GM12878 (cell line): ENCODE measurements at regions not wholly inside any gene's neighbourhood (a gene's known extent, or its start where the extent isn't known, plus 50 kb on each side); places are given as distances from the start of the nearest gene placed in this dataset.
A peak's percentile ranks its signal among the peaks of the same experiment; 100 is the strongest.

Experiments
- ATAC-seq: fragments of 200-7000 bp; cut with Tn5 transposase; 3 replicates; pipeline ENCODE4 v1.9.1; 2020; ENCODE audit warnings: mild to moderate bottlenecking, moderate library complexity
- BruUV-seq: library from RNA; stranded (reverse); fragments of 400-500 nt; replicated peaks from 2 replicates; lab custom pipeline; 2021; lab: Mats Ljungman, UMichigan
- CTCF ChIA-PET: fragments of 300-600 bp; sonication (Branson Sonifier 250); formaldehyde crosslinking; extraction: SDS; loops from one replicate; lab custom pipeline; 2021; ENCODE audit warnings: inconsistent platforms; lab: Yijun Ruan, JAX
- POLR2A ChIA-PET: fragments of 350-600 bp; formaldehyde crosslinking; extraction: SDS; loops from one replicate; lab custom pipeline; 2021; ENCODE audit warnings: inconsistent platforms; lab: Charles Lee
- RAD21 ChIA-PET: fragments of 300-600 bp; sonication (Branson Sonifier 250); formaldehyde crosslinking; loops from one replicate; lab custom pipeline; 2023; ENCODE audit warnings: antibody characterized with exemption; ENCODE audit not compliant: unreplicated experiment; lab: Charles Lee
- SMC1A ChIA-PET: fragments of 300-600 bp; sonication (Branson Sonifier 250); formaldehyde crosslinking; loops from one replicate; lab custom pipeline; 2023; ENCODE audit not compliant: unreplicated experiment, uncharacterized antibody; lab: Charles Lee
- DNase-seq: peaks from one replicate; pipeline ENCODE4 v3.0.0-alpha.2; 2011; ENCODE audit warnings: low read depth, low spot score
- FAIRE-seq: peaks from 3 replicates; lab custom pipeline; 2011; peaks lifted over from hg19 to GRCh38; lab: Jason Lieb, UNC
- H2AFZ ChIP-seq: 2 replicates; pipeline ENCODE4 v1.6.0; 2011; ENCODE audit warnings: low read depth, low read length, control low read depth; ENCODE audit not compliant: control insufficient read depth
- H3K27ac ChIP-seq: 2 replicates; pipeline ENCODE4 v1.5.1; 2011; ENCODE audit warnings: control low read depth; ENCODE audit not compliant: control insufficient read depth, insufficient read depth
- H3K27me3 ChIP-seq, 2 experiments: replicated peaks in 1 of 2; 2 replicates each; pipeline versions ENCODE4 v1.6.0 to v1.6.1; 2011; ENCODE audit warnings: low read length in 1 of 2; ENCODE audit not compliant: control insufficient read depth in 2 of 2, insufficient read depth in 2 of 2
- H3K36me3 ChIP-seq, 2 experiments: 2 replicates each; pipeline ENCODE4 v1.5.1; 2011; ENCODE audit warnings: low read length in 1 of 2; ENCODE audit not compliant: control insufficient read depth in 2 of 2, insufficient read depth in 2 of 2
- H3K4me1 ChIP-seq: 2 replicates; pipeline ENCODE4 v1.6.1; 2011; ENCODE audit warnings: mild to moderate bottlenecking, low read length, moderate library complexity, mixed read lengths; ENCODE audit not compliant: control insufficient read depth, insufficient read depth
- H3K4me2 ChIP-seq: 2 replicates; pipeline ENCODE4 v1.6.0; 2011; ENCODE audit warnings: control low read depth; ENCODE audit not compliant: control insufficient read depth, insufficient read depth
- H3K4me3 ChIP-seq: fragments of 200-600 bp; sonication (generic); 2 replicates; pipeline ENCODE4 v1.5.1; 2016
- H3K79me2 ChIP-seq: 2 replicates; pipeline ENCODE4 v1.6.0; 2011; ENCODE audit warnings: low read length; ENCODE audit not compliant: control insufficient read depth, insufficient read depth
- H3K9ac ChIP-seq: 2 replicates; pipeline ENCODE4 v1.8.0; 2011; ENCODE audit warnings: low read length, control low read depth, mixed read lengths; ENCODE audit not compliant: control insufficient read depth, insufficient read depth
- H3K9me3 ChIP-seq: replicated peaks from 3 replicates; pipeline ENCODE4 v1.5.1; 2011; ENCODE audit warnings: mild to moderate bottlenecking, low read length; ENCODE audit not compliant: control insufficient read depth, insufficient read depth
- H4K20me1 ChIP-seq: 2 replicates; pipeline ENCODE4 v1.6.0; 2011; ENCODE audit not compliant: control insufficient read depth, insufficient read depth
- BRCA1 ChIP-seq: IDR thresholded peaks from 2 replicates; pipeline ENCODE4 v1.6.1; 2011; ENCODE audit warnings: low read depth, low read length, improper control_type of control experiment
- CTCF ChIP-seq, 3 experiments: IDR thresholded peaks in 2 of 3; conservative IDR thresholded peaks in 1 of 3; 2 replicates each; pipeline ENCODE4 v1.5.1; 2011; ENCODE audit warnings: low read depth in 3 of 3, low read length in 3 of 3, mild to moderate bottlenecking in 3 of 3, control low read depth in 2 of 3, moderate library complexity in 2 of 3, inconsistent platforms in 1 of 3, mixed read lengths in 1 of 3; ENCODE audit not compliant: control insufficient read depth in 2 of 3, insufficient read depth in 1 of 3; ENCODE audit errors: extremely low read depth in 1 of 3
- CUX1 ChIP-seq: IDR thresholded peaks from 2 replicates; pipeline ENCODE4 v1.6.1; 2012; ENCODE audit warnings: improper control_type of control experiment, low read depth, low read length; ENCODE audit not compliant: insufficient replicate concordance
- IRF4 ChIP-seq: IDR thresholded peaks from 2 replicates; pipeline ENCODE4 v1.6.1; 2011; ENCODE audit warnings: low read depth, low read length
- RAD21 ChIP-seq: IDR thresholded peaks from 2 replicates; pipeline ENCODE4 v1.6.1; 2011; ENCODE audit warnings: mild to moderate bottlenecking, low read depth, low read length, moderate library complexity; ENCODE audit not compliant: insufficient read depth
- SMAD5 ChIP-seq: IDR thresholded peaks from 2 replicates; pipeline ENCODE4 v1.6.1; 2016; ENCODE audit warnings: antibody characterized with exemption, low read depth
- SMARCA5 ChIP-seq: fragments of 450-650 bp; IDR thresholded peaks from 2 replicates; pipeline ENCODE4 v1.6.1; 2017; ENCODE audit warnings: mild to moderate bottlenecking
- SMC3 ChIP-seq: IDR thresholded peaks from 2 replicates; pipeline ENCODE4 v1.6.1; 2011; ENCODE audit warnings: low read length, improper control_type of control experiment, borderline replicate concordance
- SREBF1 ChIP-seq: IDR thresholded peaks from 2 replicates; pipeline ENCODE4 v1.6.1; 2012; ENCODE audit warnings: mild to moderate bottlenecking, low read length
- STAT1 ChIP-seq: fragments of 450-650 bp; conservative IDR thresholded peaks from 2 replicates; pipeline ENCODE4 v1.6.1; 2014; ENCODE audit warnings: antibody characterized with exemption, mild to moderate bottlenecking
- TCF12 ChIP-seq: IDR thresholded peaks from 2 replicates; pipeline ENCODE4 v1.6.1; 2011; ENCODE audit warnings: low read depth, mild to moderate bottlenecking, low read length
- YY1 ChIP-seq: IDR thresholded peaks from 2 replicates; pipeline ENCODE4 v1.6.1; 2011; ENCODE audit warnings: low read depth, mild to moderate bottlenecking, low read length
- ZSCAN29 ChIP-seq: fragments of 450-650 bp; IDR thresholded peaks from 2 replicates; pipeline ENCODE4 v1.6.1; 2017; ENCODE audit warnings: mild to moderate bottlenecking, moderate library complexity
- WGBS: methylation state at CpG from one replicate; pipeline ENCODE4 v1.1.6; 2016; ENCODE audit warnings: low lambda C conversion rate; ENCODE audit not compliant: insufficient replicate concordance, insufficient coverage; ENCODE audit errors: missing lambda C conversion rate; 5-methylcytosine and 5-hydroxymethylcytosine counted together
- in situ Hi-C: fragments of 300-500 bp; cut with MboI; formaldehyde crosslinking; loops from 9 replicates; pipeline ENCODE4 v1.14.3; 2018; ENCODE audit warnings: mixed read lengths
- intact Hi-C: fragments of 100-400 bp; cut with micrococcal nuclease; formaldehyde crosslinking; loops from one replicate; pipeline ENCODE4 v1.14.2; 2022; ENCODE audit not compliant: unreplicated experiment

GRCh38 chr20:20860078-20860806 lies 147.8 kb upstream of the RALGAPA2 start:
- peak; percentile 75 for FAIRE-seq
- H3K4me1 ChIP-seq = no peaks in the 10 kb centered on the region
- H3K79me2 ChIP-seq = no peaks in the 10 kb centered on the region
- no TSS peak for BruUV-seq
- CTCF ChIA-PET = interaction anchor here (0.6 to 5.8 kb wide), 37 partner anchors 9 to 762 kb away, joined by 3 to 70 read pairs (median 4); no protein-coding TSS in a partner anchor
- 0 out of 2 replicates have a peak, but pooled peaks have one; percentile 14 for TF ChIP-seq IRF4
- TF ChIP-seq CTCF (IDR thresholded peaks at IDR 0.05 in 2 of 3, conservative IDR thresholded peaks at IDR 0.05 in 1 of 3; ENCODE audit: control insufficient read depth in 2 of 3, extremely low read depth in 1 of 3, insufficient read depth in 1 of 3, low read depth in 3 of 3, low read length in 3 of 3) = peak; percentile 85 to 94 (median 88)
- no peak for TF ChIP-seq STAT1
- TF ChIP-seq YY1 = peak; percentile 77; the same call in 1 of the 2 replicates
- no peak for TF ChIP-seq SMAD5
- 0 out of 2 replicates have a peak, but pooled peaks have one; percentile 18 for TF ChIP-seq TCF12
- TF ChIP-seq RAD21 = peak; percentile 84
- TF ChIP-seq ZSCAN29 = no peak
- TF ChIP-seq BRCA1 = no peak
- TF ChIP-seq SMC3 = peak; percentile 91
- TF ChIP-seq CUX1 = no peak
- no peak for TF ChIP-seq SMARCA5
- TF ChIP-seq SREBF1 = no peak
- TF ChIP-seq, all 136 proteins: peak for 6
- RAD21 ChIA-PET = interaction anchor here (0.9 to 2.4 kb wide), 4 partner anchors 188 to 645 kb away, joined by 3 to 17 read pairs (median 6); no protein-coding TSS in a partner anchor
- in situ Hi-C loops (loop anchor here (5.0 to 10.0 kb wide), 2 partner anchors 375 to 642 kb away; no protein-coding TSS in a partner anchor), intact Hi-C loops (loop anchor here (1.0 to 10.0 kb wide), 4 partner anchors 175 to 757 kb away; no protein-coding TSS in a partner anchor)
- no peaks in the 10 kb centered on the region for H3K27me3 ChIP-seq
- H3K4me3 ChIP-seq = no peak overlapping the region
- H3K9me3 ChIP-seq = no peaks in the 10 kb centered on the region
- H3K9ac ChIP-seq = no peak overlapping the region
- SMC1A ChIA-PET = interaction anchor here (0.5 to 2.9 kb wide), 11 partner anchors 11 to 645 kb away, joined by 3 to 23 read pairs (median 4); no protein-coding TSS in a partner anchor
- DNase-seq = peak; percentile 15
- H2AFZ ChIP-seq = no peak overlapping the region; the same call in 1 of the 2 replicates
- no peak overlapping the region for H3K4me2 ChIP-seq
- H4K20me1 ChIP-seq = no peaks in the 10 kb centered on the region
- WGBS = 19% methylated on average over 8 of the region's 8 CpGs
- POLR2A ChIA-PET = no interaction called here
- peak; percentile 98 for ATAC-seq
- no peaks in the 10 kb centered on the region for H3K36me3 ChIP-seq
- no peak overlapping the region for H3K27ac ChIP-seq
